HG02884 (cell line): ENCODE measurements at regions not wholly inside any gene's neighbourhood (a gene's known extent, or its start where the extent isn't known, plus 50 kb on each side); places are given as distances from the start of the nearest gene placed in this dataset.
"Not testable (repeated sequence)": the region's sequence is repeated elsewhere in the genome, so short reads cannot be mapped to it uniquely, and the experiment has no call there.

Experiments used
- ATAC-seq: cut with Tn5 transposase; IDR thresholded peaks from one replicate; pipeline ENCODE4 v1.9.1; 2021; ENCODE audit warnings: mild to moderate bottlenecking, moderate library complexity; ENCODE audit not compliant: unreplicated experiment

GRCh38 chr3:115252679-115253078 is 105.6 kb upstream of the ZBTB20 start:
- ATAC-seq: no peak

- no peak for ATAC-seq
These were observed 107.6 kb upstream of the ZBTB20 start for GRCh38 chr3:115254492-115255196.

GRCh38 chr3:115255197-115255585 is 108.1 kb upstream of the ZBTB20 start:
- no peak for ATAC-seq

GRCh38 chr3:115270849-115271248 is 123.8 kb upstream of the ZBTB20 start:
- ATAC-seq: no peak

GRCh38 chr3:115272036-115272824 is 125.1 kb upstream of the ZBTB20 start:
- no peak for ATAC-seq

- ATAC-seq: no peak
These were observed 128.8 kb upstream of the ZBTB20 start for GRCh38 chr3:115275896-115276295.

- ATAC-seq: no peak
These were observed 132.9 kb upstream of the ZBTB20 start for GRCh38 chr3:115279939-115280338.

- no peak for ATAC-seq
These were observed 133.4 kb upstream of the ZBTB20 start for GRCh38 chr3:115280506-115280905.

- ATAC-seq: no peak
These were observed 134.9 kb upstream of the ZBTB20 start for GRCh38 chr3:115281697-115282675.

- no peak for ATAC-seq
These were observed 137.9 kb upstream of the ZBTB20 start for GRCh38 chr3:115284980-115285379.

- ATAC-seq: no peak
These were observed 139.6 kb upstream of the ZBTB20 start for GRCh38 chr3:115286529-115287197.

GRCh38 chr3:115287198-115287597 is 140.1 kb upstream of the ZBTB20 start:
- no peak for ATAC-seq

- no peak for ATAC-seq
These were observed 145.0 kb upstream of the ZBTB20 start for GRCh38 chr3:115292131-115292530.

GRCh38 chr3:115292677-115293165 is 145.6 kb upstream of the ZBTB20 start:
- no peak for ATAC-seq

- ATAC-seq: no peak
These were observed 146.2 kb upstream of the ZBTB20 start for GRCh38 chr3:115293321-115293720.

- no peak for ATAC-seq
These were observed 154.3 kb upstream of the ZBTB20 start for GRCh38 chr3:115301364-115301860.

- ATAC-seq: not testable (repeated sequence)
These were observed 170.9 kb upstream of the ZBTB20 start for GRCh38 chr3:115317953-115318352.

- no peak for ATAC-seq
These were observed 174.3 kb upstream of the ZBTB20 start for GRCh38 chr3:115321400-115321805.

GRCh38 chr3:115322901-115323300 is 175.8 kb upstream of the ZBTB20 start:
- no peak for ATAC-seq

GRCh38 chr3:115323380-115323779 is 176.3 kb upstream of the ZBTB20 start:
- no peak for ATAC-seq
